Fibroblast of lung (primary cell): ENCODE measurements at regions not wholly inside any gene's neighbourhood (a gene's known extent, or its start where the extent isn't known, plus 50 kb on each side); places are given as distances from the start of the nearest gene placed in this dataset.
"Not testable (repeated sequence)": the region's sequence is repeated elsewhere in the genome, so short reads cannot be mapped to it uniquely, and the experiment has no call there.

ENCODE experiments used
- DNase-seq, 2 donors: peaks; one replicate each; pipeline versions ENCODE4 v3.0.0 to v3.0.0-alpha.2; 2010; ENCODE audit warnings: low read depth in 2 of 2
- H2AFZ ChIP-seq: 2 replicates; pipeline ENCODE4 v1.5.1; 2012; ENCODE audit warnings: low read length, control low read depth, inconsistent platforms
- H3K27ac ChIP-seq: 2 replicates; pipeline ENCODE4 v1.5.1; 2011; ENCODE audit warnings: low read length, control low read depth; ENCODE audit not compliant: insufficient read depth
- H3K27me3 ChIP-seq: 2 replicates; pipeline ENCODE4 v1.5.1; 2011; ENCODE audit warnings: mild to moderate bottlenecking, low read length; ENCODE audit not compliant: control insufficient read depth, insufficient read depth
- H3K36me3 ChIP-seq: 2 replicates; pipeline ENCODE4 v1.5.1; 2011; ENCODE audit warnings: low read length; ENCODE audit not compliant: control insufficient read depth, insufficient read depth
- H3K4me1 ChIP-seq: 2 replicates; pipeline ENCODE4 v1.5.1; 2011; ENCODE audit warnings: low read length; ENCODE audit not compliant: control insufficient read depth, insufficient read depth; ENCODE audit errors: extremely low read depth
- H3K4me2 ChIP-seq: 2 replicates; pipeline ENCODE4 v1.5.1; 2011; ENCODE audit warnings: low read length, control low read depth; ENCODE audit not compliant: insufficient read depth; ENCODE audit errors: extremely low read depth
- H3K4me3 ChIP-seq, 4 experiments: fragments of 200-600 bp in 1 of 4; sonication (generic) in 1 of 4; replicated peaks in 1 of 4; 2 replicates each; pipeline ENCODE4 v1.5.1; 2011 to 2016; ENCODE audit warnings: low read length in 4 of 4, low read depth in 3 of 4, mild to moderate bottlenecking in 3 of 4, control low read depth in 2 of 4, inconsistent platforms in 1 of 4, mixed read lengths in 1 of 4; ENCODE audit not compliant: insufficient read depth in 1 of 4; ENCODE audit errors: control extremely low read depth in 1 of 4
- H3K79me2 ChIP-seq: 2 replicates; pipeline ENCODE4 v1.5.1; 2012; ENCODE audit warnings: mild to moderate bottlenecking, low read length, inconsistent platforms; ENCODE audit not compliant: control insufficient read depth, insufficient read depth
- H3K9ac ChIP-seq: 2 replicates; pipeline ENCODE4 v1.5.1; 2011; ENCODE audit warnings: mild to moderate bottlenecking, low read length, control low read depth; ENCODE audit not compliant: insufficient read depth
- H3K9me3 ChIP-seq: 2 replicates; pipeline ENCODE4 v1.5.1; 2012; ENCODE audit warnings: low read depth, low read length; ENCODE audit not compliant: control insufficient read depth, insufficient read depth
- H4K20me1 ChIP-seq: 2 replicates; pipeline ENCODE4 v1.5.1; 2011; ENCODE audit warnings: low read length; ENCODE audit not compliant: control insufficient read depth, insufficient read depth; ENCODE audit errors: extremely low read depth
- CTCF ChIP-seq, 2 donors: IDR thresholded peaks in 1 of 2; conservative IDR thresholded peaks in 1 of 2; 1 replicate in 1 of 2; 2 replicates in 1 of 2; pipeline ENCODE4 v1.5.1; 2011 to 2012; ENCODE audit warnings: low read length in 2 of 2, control low read depth in 1 of 2, inconsistent platforms in 1 of 2, low read depth in 1 of 2, mild to moderate bottlenecking in 1 of 2
- EZH2 ChIP-seq: IDR thresholded peaks from 2 replicates; pipeline ENCODE4 v1.5.1; 2012; ENCODE audit warnings: low read length, control low read depth, mild to moderate bottlenecking; ENCODE audit errors: missing control alignments

- H3K4me3 ChIP-seq, result no peak overlapping the region
- DNase-seq, result peak in 1 of 2 donors; percentile 40
- H3K27me3 ChIP-seq, result no peaks in the 10 kb centered on the region
These were observed 193.4 kb upstream of the EDNRA start for GRCh38 chr4:147287588-147287890.

GRCh38 chr4:147288512-147288911 is 192.4 kb upstream of the EDNRA start:
- H3K36me3 ChIP-seq, result no peaks in the 10 kb centered on the region
- no peak overlapping the region for H2AFZ ChIP-seq
- H3K9ac ChIP-seq, result no peak overlapping the region
- no peaks in the 10 kb centered on the region for H3K79me2 ChIP-seq
- H3K27me3 ChIP-seq, result no peaks in the 10 kb centered on the region
- no peaks in the 10 kb centered on the region for H3K9me3 ChIP-seq
- no peak overlapping the region for H3K27ac ChIP-seq
- H4K20me1 ChIP-seq, result no peaks in the 10 kb centered on the region
- no peak for DNase-seq
- H3K4me2 ChIP-seq, result no peak overlapping the region
- no peak overlapping the region for H3K4me3 ChIP-seq
- TF ChIP-seq CTCF (conservative IDR thresholded peaks at IDR 0.05 in 1 of 2, IDR thresholded peaks at IDR 0.05 in 1 of 2; ENCODE audit: low read depth in 1 of 2, low read length in 2 of 2) (no peak), EZH2 (no peak)
- H3K4me1 ChIP-seq, result no peaks in the 10 kb centered on the region

More at GRCh38 chr4:147287588-147287890, 193.4 kb upstream of the EDNRA start:
- H3K27ac ChIP-seq, result no peak overlapping the region
- no peaks in the 10 kb centered on the region for H3K4me1 ChIP-seq
- H3K79me2 ChIP-seq, result no peaks in the 10 kb centered on the region
- no peaks in the 10 kb centered on the region for H4K20me1 ChIP-seq
- H3K9ac ChIP-seq, result no peak overlapping the region
- no peaks in the 10 kb centered on the region for H3K9me3 ChIP-seq
- no peak overlapping the region for H3K4me2 ChIP-seq
- TF ChIP-seq CTCF (conservative IDR thresholded peaks at IDR 0.05 in 1 of 2, IDR thresholded peaks at IDR 0.05 in 1 of 2; ENCODE audit: low read depth in 1 of 2, low read length in 2 of 2) (no peak), EZH2 (no peak)
- no peaks in the 10 kb centered on the region for H3K36me3 ChIP-seq
- H2AFZ ChIP-seq, result no peak overlapping the region

GRCh38 chr4:147289181-147289580 is 191.7 kb upstream of the EDNRA start:
- no peak overlapping the region for H3K27ac ChIP-seq
- no peaks in the 10 kb centered on the region for H3K4me1 ChIP-seq
- H2AFZ ChIP-seq, result no peak overlapping the region
- no peaks in the 10 kb centered on the region for H4K20me1 ChIP-seq
- no peak overlapping the region for H3K9ac ChIP-seq
- no peak for DNase-seq
- H3K9me3 ChIP-seq, result no peaks in the 10 kb centered on the region
- no peak overlapping the region for H3K4me2 ChIP-seq
- TF ChIP-seq CTCF (conservative IDR thresholded peaks at IDR 0.05 in 1 of 2, IDR thresholded peaks at IDR 0.05 in 1 of 2; ENCODE audit: low read depth in 1 of 2, low read length in 2 of 2) (no peak), EZH2 (no peak)
- no peaks in the 10 kb centered on the region for H3K36me3 ChIP-seq
- no peaks in the 10 kb centered on the region for H3K27me3 ChIP-seq
- H3K4me3 ChIP-seq, result no peak overlapping the region
- H3K79me2 ChIP-seq, result no peaks in the 10 kb centered on the region

- not testable (repeated sequence) for H3K79me2 ChIP-seq, H3K9ac ChIP-seq, H2AFZ ChIP-seq, H3K27me3 ChIP-seq, H3K27ac ChIP-seq, H3K4me3 ChIP-seq, H3K4me2 ChIP-seq, H3K9me3 ChIP-seq, H3K36me3 ChIP-seq, H3K4me1 ChIP-seq, DNase-seq, H4K20me1 ChIP-seq
These were observed 188.1 kb upstream of the EDNRA start for GRCh38 chr4:147292604-147293313.

- not testable (repeated sequence) for H4K20me1 ChIP-seq, H3K9ac ChIP-seq, H3K27ac ChIP-seq, H3K4me3 ChIP-seq, DNase-seq, H3K27me3 ChIP-seq, H3K4me2 ChIP-seq, H3K9me3 ChIP-seq, H3K79me2 ChIP-seq, H2AFZ ChIP-seq, H3K36me3 ChIP-seq, H3K4me1 ChIP-seq
These were observed 187.6 kb upstream of the EDNRA start for GRCh38 chr4:147293314-147293677.
